GM04504 (cell line): ENCODE measurements at regions not wholly inside any gene's neighbourhood (a gene's known extent, or its start where the extent isn't known, plus 50 kb on each side); places are given as distances from the start of the nearest gene placed in this dataset.
A peak's percentile ranks its signal among the peaks of the same experiment; 100 is the strongest.
"Not testable (repeated sequence)": the region's sequence is repeated elsewhere in the genome, so short reads cannot be mapped to it uniquely, and the experiment has no call there.

Experiments used
- DNase-seq: peaks from one replicate; pipeline ENCODE4 v3.0.0-alpha.2; 2012; ENCODE audit warnings: low read depth

GRCh38 chr7:131084336-131084735, 243.3 kb upstream of the MKLN1 start:
- not testable (repeated sequence) for DNase-seq

GRCh38 chr7:131087756-131088658, 239.7 kb upstream of the MKLN1 start:
- DNase-seq: no peak

GRCh38 chr7:131090188-131090587, 237.5 kb upstream of the MKLN1 start:
- no peak for DNase-seq

GRCh38 chr7:131090886-131091692, 236.6 kb upstream of the MKLN1 start:
- DNase-seq: no peak

- no peak for DNase-seq
These were observed 233.0 kb upstream of the MKLN1 start for GRCh38 chr7:131094685-131095084.

- DNase-seq: no peak
These were observed 232.3 kb upstream of the MKLN1 start for GRCh38 chr7:131095346-131095745.

GRCh38 chr7:131096267-131096927, 231.3 kb upstream of the MKLN1 start:
- no peak for DNase-seq

GRCh38 chr7:131097662-131098376, 229.9 kb upstream of the MKLN1 start:
- DNase-seq: no peak

GRCh38 chr7:131098527-131098926, 229.1 kb upstream of the MKLN1 start:
- no peak for DNase-seq

GRCh38 chr7:131100357-131101054, 227.2 kb upstream of the MKLN1 start:
- DNase-seq: no peak

GRCh38 chr7:131103997-131104396, 223.7 kb upstream of the MKLN1 start:
- DNase-seq: peak; percentile 76

- peak; percentile 6 for DNase-seq
These were observed 222.9 kb upstream of the MKLN1 start for GRCh38 chr7:131104596-131105293.

- peak; percentile 9 for DNase-seq
These were observed 222.3 kb upstream of the MKLN1 start for GRCh38 chr7:131105294-131105798.

- peak; percentile 42 for DNase-seq
These were observed 221.6 kb upstream of the MKLN1 start for GRCh38 chr7:131105799-131106680.

- DNase-seq: peak; percentile 48
These were observed 220.9 kb upstream of the MKLN1 start for GRCh38 chr7:131106681-131107336.

GRCh38 chr7:131107337-131108211, 220.1 kb upstream of the MKLN1 start:
- peak; percentile 66 for DNase-seq

- peak; percentile 14 for DNase-seq
These were observed 219.3 kb upstream of the MKLN1 start for GRCh38 chr7:131108212-131108940.
